Keratinocyte (primary cell): ENCODE measurements at regions not wholly inside any gene's neighbourhood (a gene's known extent, or its start where the extent isn't known, plus 50 kb on each side); places are given as distances from the start of the nearest gene placed in this dataset.

ENCODE experiments used
- DNase-seq: peaks from one replicate; pipeline ENCODE4 v3.0.0-alpha.2; 2011; ENCODE audit warnings: low read depth, missing footprints, low spot score
- FAIRE-seq: peaks from 2 replicates; lab custom pipeline; 2011; peaks lifted over from hg19 to GRCh38; lab: Jason Lieb, UNC
- H2AFZ ChIP-seq: 2 replicates; pipeline ENCODE4 v1.6.0; 2012; ENCODE audit warnings: low read length, control low read depth, inconsistent platforms; ENCODE audit not compliant: control insufficient read depth
- H3K27ac ChIP-seq: 2 replicates; pipeline ENCODE4 v1.5.1; 2011; ENCODE audit warnings: low read length; ENCODE audit not compliant: control insufficient read depth, insufficient read depth
- H3K27me3 ChIP-seq: 3 replicates; pipeline ENCODE4 v1.6.0; 2011; ENCODE audit warnings: low read length; ENCODE audit not compliant: control insufficient read depth, insufficient read depth; ENCODE audit errors: extremely low read depth
- H3K36me3 ChIP-seq, 2 experiments: 2 replicates in 1 of 2; 3 replicates in 1 of 2; pipeline ENCODE4 v1.5.1; 2011; ENCODE audit warnings: low read length in 2 of 2, mild to moderate bottlenecking in 1 of 2; ENCODE audit not compliant: control insufficient read depth in 2 of 2, insufficient read depth in 2 of 2; ENCODE audit errors: extremely low read depth in 1 of 2
- H3K4me1 ChIP-seq: 3 replicates; pipeline ENCODE4 v1.5.1; 2011; ENCODE audit warnings: low read length; ENCODE audit not compliant: control insufficient read depth, insufficient read depth; ENCODE audit errors: extremely low read depth
- H3K4me2 ChIP-seq: 3 replicates; pipeline ENCODE4 v1.6.0; 2011; ENCODE audit warnings: low read depth, low read length; ENCODE audit not compliant: control insufficient read depth, insufficient read depth; ENCODE audit errors: extremely low read depth
- H3K4me3 ChIP-seq, 3 experiments: fragments of 200-600 bp in 1 of 3; sonication (generic) in 1 of 3; 2 replicates in 2 of 3; 3 replicates in 1 of 3; pipeline ENCODE4 v1.5.1; 2011 to 2016; ENCODE audit warnings: low read length in 3 of 3, mild to moderate bottlenecking in 3 of 3, control low read depth in 2 of 3, inconsistent platforms in 1 of 3, low read depth in 1 of 3, mixed read lengths in 1 of 3, mixed run types in 1 of 3, moderate library complexity in 1 of 3; ENCODE audit not compliant: control insufficient read depth in 2 of 3, insufficient read depth in 2 of 3; ENCODE audit errors: extremely low read depth in 1 of 3
- H3K79me2 ChIP-seq: 2 replicates; pipeline ENCODE4 v1.6.0; 2012; ENCODE audit warnings: low read length; ENCODE audit not compliant: control insufficient read depth, insufficient read depth
- H3K9ac ChIP-seq: 3 replicates; pipeline ENCODE4 v1.6.0; 2011; ENCODE audit warnings: low read length; ENCODE audit not compliant: control insufficient read depth, insufficient read depth; ENCODE audit errors: extremely low read depth
- H3K9me1 ChIP-seq: 3 replicates; pipeline ENCODE4 v1.6.0; 2011; ENCODE audit warnings: low read length; ENCODE audit not compliant: control insufficient read depth, insufficient read depth; ENCODE audit errors: extremely low read depth
- H3K9me3 ChIP-seq: 2 replicates; pipeline ENCODE4 v1.5.1; 2012; ENCODE audit warnings: low read depth, low read length; ENCODE audit not compliant: control insufficient read depth
- H4K20me1 ChIP-seq: 3 replicates; pipeline ENCODE4 v1.6.0; 2011; ENCODE audit warnings: low read length; ENCODE audit not compliant: control insufficient read depth, insufficient read depth; ENCODE audit errors: extremely low read depth
- CTCF ChIP-seq, 3 experiments: IDR thresholded peaks in 1 of 3; conservative IDR thresholded peaks in 1 of 3; optimal IDR thresholded peaks in 1 of 3; 2 replicates in 2 of 3; 3 replicates in 1 of 3; pipeline versions ENCODE3 to v1.5.1; 2011; ENCODE audit warnings: low read length in 3 of 3, mild to moderate bottlenecking in 3 of 3, moderate library complexity in 2 of 3, control low read depth in 1 of 3, inconsistent platforms in 1 of 3; ENCODE audit not compliant: insufficient read depth in 2 of 3; ENCODE audit errors: extremely low read depth in 1 of 3
- EZH2 ChIP-seq: IDR thresholded peaks from one replicate; pipeline ENCODE4 v1.6.1; 2012; ENCODE audit warnings: inconsistent platforms, mild to moderate bottlenecking, low read length, moderate library complexity
- dilution Hi-C: fragments of 300-500 bp; cut with MboI; formaldehyde crosslinking; loops from one replicate; pipeline ENCODE4 v1.7.0; 2020; ENCODE audit warnings: low sequenced_read_pairs; ENCODE audit not compliant: extremely low pct_ligation_motif_present

- Histone ChIP-seq H3K27ac (no peak overlapping the region), H3K27me3 (no peaks in the 10 kb centered on the region), H3K4me2 (no peak overlapping the region), H3K4me1 (peaks cover 3% of the 10 kb centered on the region), H4K20me1 (no peaks in the 10 kb centered on the region), H3K9me1 (no peaks in the 10 kb centered on the region), H3K9me3 (no peaks in the 10 kb centered on the region), H3K9ac (no peak overlapping the region), H3K4me3 (no peak overlapping the region), H3K79me2 (no peaks in the 10 kb centered on the region), H3K36me3 (no peaks in the 10 kb centered on the region), H2AFZ (no peak overlapping the region)
- dilution Hi-C loops: no loop called here
- DNase-seq: no peak
- TF ChIP-seq CTCF (optimal IDR thresholded peaks at IDR 0.05 in 1 of 3, IDR thresholded peaks at IDR 0.05 in 1 of 3, conservative IDR thresholded peaks at IDR 0.05 in 1 of 3; ENCODE audit: extremely low read depth in 1 of 3, insufficient read depth in 2 of 3, low read length in 3 of 3): no peak
- TF ChIP-seq EZH2: no peak
- FAIRE-seq: no peak
Observed at GRCh38 chr20:24751551-24751950, 197.5 kb upstream of the CST7 start.

GRCh38 chr20:24752612-24753011 is 196.5 kb upstream of the CST7 start:
- FAIRE-seq (no peak), DNase-seq (no peak)
- no peaks in the 10 kb centered on the region for H3K27me3 ChIP-seq
- TF ChIP-seq CTCF (optimal IDR thresholded peaks at IDR 0.05 in 1 of 3, IDR thresholded peaks at IDR 0.05 in 1 of 3, conservative IDR thresholded peaks at IDR 0.05 in 1 of 3; ENCODE audit: extremely low read depth in 1 of 3, insufficient read depth in 2 of 3, low read length in 3 of 3) (no peak), EZH2 (no peak)
- H3K36me3 ChIP-seq: no peaks in the 10 kb centered on the region
- H2AFZ ChIP-seq: no peak overlapping the region
- no peaks in the 10 kb centered on the region for H3K79me2 ChIP-seq
- H3K4me3 ChIP-seq: no peak overlapping the region
- no peak overlapping the region for H3K9ac ChIP-seq
- dilution Hi-C loops: no loop called here
- H3K4me2 ChIP-seq: no peak overlapping the region
- H4K20me1 ChIP-seq: no peaks in the 10 kb centered on the region
- no peaks in the 10 kb centered on the region for H3K9me1 ChIP-seq
- H3K4me1 ChIP-seq: peaks cover 2% of the 10 kb centered on the region
- H3K27ac ChIP-seq: no peak overlapping the region
- no peaks in the 10 kb centered on the region for H3K9me3 ChIP-seq
